VCaP (cell line): ENCODE measurements at regions not wholly inside any gene's neighbourhood (a gene's known extent, or its start where the extent isn't known, plus 50 kb on each side); places are given as distances from the start of the nearest gene placed in this dataset.

ENCODE experiments used
- H3K27ac ChIP-seq: fragments of 450-650 bp; 2 replicates; pipeline ENCODE4 v1.5.1; 2017
- CTCF ChIP-seq: fragments of 450-650 bp; conservative IDR thresholded peaks from 2 replicates; pipeline ENCODE4 v1.5.1; 2017; ENCODE audit warnings: mild to moderate bottlenecking, moderate library complexity

- no peak overlapping the region for H3K27ac ChIP-seq
- no peak for TF ChIP-seq CTCF
These were observed 573.8 kb upstream of the NOX3 start for GRCh38 chr6:156029286-156029985.

GRCh38 chr6:156028335-156029131 is 572.9 kb upstream of the NOX3 start:
- 0 out of 2 replicates have a peak overlapping the region, but pooled peaks have one; percentile 18 for H3K27ac ChIP-seq
- no peak for TF ChIP-seq CTCF

GRCh38 chr6:156027248-156027626 is 571.6 kb upstream of the NOX3 start:
- TF ChIP-seq CTCF, result no peak
- H3K27ac ChIP-seq, result no peak overlapping the region

- no peak overlapping the region for H3K27ac ChIP-seq
- TF ChIP-seq CTCF, result no peak
These were observed 571.0 kb upstream of the NOX3 start for GRCh38 chr6:156026486-156027247.

- H3K27ac ChIP-seq, result no peak overlapping the region
- no peak for TF ChIP-seq CTCF
These were observed 568.7 kb upstream of the NOX3 start for GRCh38 chr6:156024339-156024738.

- no peak overlapping the region for H3K27ac ChIP-seq
- no peak for TF ChIP-seq CTCF
These were observed 566.2 kb upstream of the NOX3 start for GRCh38 chr6:156021746-156022396.

- H3K27ac ChIP-seq, result no peak overlapping the region
- TF ChIP-seq CTCF, result no peak
These were observed 562.2 kb upstream of the NOX3 start for GRCh38 chr6:156017838-156018237.
